ENCODE measurements at regions not wholly inside any gene's neighbourhood (a gene's known extent, or its start where the extent isn't known, plus 50 kb on each side); places are given as distances from the start of the nearest gene placed in this dataset.

DNA sequence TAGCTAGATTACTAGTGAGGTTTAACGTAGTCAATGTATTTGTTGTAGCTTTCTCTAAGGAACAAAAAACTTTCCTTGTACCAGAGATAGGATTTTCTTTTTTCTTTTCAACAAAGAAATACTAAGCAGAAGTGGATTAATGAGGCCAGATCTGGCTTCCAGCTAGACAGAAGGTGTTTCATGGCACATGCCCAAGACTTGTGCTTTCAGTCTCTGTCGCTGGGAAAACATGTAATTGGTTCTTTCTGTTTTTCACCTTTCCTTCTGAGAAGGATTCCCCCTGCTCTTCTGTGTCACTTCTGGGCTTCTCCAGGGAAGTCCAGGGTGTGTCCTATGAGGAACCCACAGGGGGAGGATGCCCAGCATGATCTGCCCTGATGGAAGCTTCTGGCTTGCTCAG is 492.2 kb downstream of the CCSER2 start:
- Mint-ChIP-seq H3K36me3 (ENCODE audit: low read depth) (no peaks in the 10 kb centered on the region), H3K27me3 (ENCODE audit: low read depth, poor library complexity) (peaks cover 13% of the 10 kb centered on the region), H3K27ac (no peak overlapping the region), H3K4me3 (no peak overlapping the region), H3K9me3 (no peaks in the 10 kb centered on the region), H3K4me1 (peaks cover 21% of the 10 kb centered on the region)
- DNase-seq: no peak
- no peak for TF ChIP-seq CTCF (IDR thresholded peaks at IDR 0.05)

DNA sequence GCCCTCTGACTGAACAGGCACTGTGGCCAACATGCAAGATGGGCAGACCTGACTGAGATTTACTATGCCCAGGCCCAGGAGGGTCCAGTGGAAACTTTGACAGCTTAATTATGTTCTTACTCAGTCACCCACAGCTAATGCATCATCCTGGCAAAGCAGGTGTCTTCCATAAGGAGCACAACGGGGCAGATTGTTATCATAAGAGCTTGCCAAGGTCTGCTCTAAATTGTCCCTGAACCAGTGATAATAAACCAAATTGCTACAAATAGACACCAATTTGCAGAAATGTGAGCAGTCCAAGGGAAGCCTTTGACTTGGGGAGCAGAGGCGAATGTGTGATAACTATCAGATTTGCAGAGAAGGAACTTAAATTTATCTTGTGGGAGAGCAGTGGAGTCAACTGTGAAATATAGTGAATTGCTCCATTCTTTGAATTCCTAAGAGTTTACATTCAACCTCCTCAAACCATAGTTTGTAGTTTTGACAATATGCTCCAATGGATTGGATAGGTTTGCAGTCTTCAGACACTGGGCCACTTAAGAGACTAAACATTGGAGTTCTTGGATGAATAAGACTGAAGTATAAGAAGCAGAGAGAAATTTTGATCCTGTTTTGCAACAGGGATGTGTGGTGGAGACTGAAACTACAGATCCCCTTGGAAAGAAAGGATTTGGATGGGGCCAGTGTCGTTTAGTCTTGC is 494.7 kb downstream of the CCSER2 start:
- Mint-ChIP-seq H3K27me3 (ENCODE audit: low read depth, poor library complexity) (peaks cover 20% of the 10 kb centered on the region), H3K27ac (no peak overlapping the region), H3K9me3 (no peaks in the 10 kb centered on the region), H3K36me3 (ENCODE audit: low read depth) (no peaks in the 10 kb centered on the region), H3K4me1 (peaks cover 33% of the 10 kb centered on the region), H3K4me3 (no peak overlapping the region)
- TF ChIP-seq CTCF (IDR thresholded peaks at IDR 0.05): no peak
- no peak for DNase-seq

GRCh38 chr10:84824525-84824924 is 496.1 kb downstream of the CCSER2 start:
- Mint-ChIP-seq H3K27ac (no peak overlapping the region), H3K4me3 (no peak overlapping the region), H3K36me3 (ENCODE audit: low read depth) (no peaks in the 10 kb centered on the region), H3K27me3 (ENCODE audit: low read depth, poor library complexity) (peaks cover 15% of the 10 kb centered on the region), H3K4me1 (peaks cover 41% of the 10 kb centered on the region), H3K9me3 (no peaks in the 10 kb centered on the region)
- TF ChIP-seq CTCF (IDR thresholded peaks at IDR 0.05): no peak
- no peak for DNase-seq

GRCh38 chr10:84825330-84825729 is 496.9 kb downstream of the CCSER2 start:
- H3K36me3 Mint-ChIP-seq (ENCODE audit: low read depth): no peaks in the 10 kb centered on the region
- no peak overlapping the region for H3K4me3 Mint-ChIP-seq
- H3K4me1 Mint-ChIP-seq: peaks cover 49% of the 10 kb centered on the region
- H3K9me3 Mint-ChIP-seq: no peaks in the 10 kb centered on the region
- no peak overlapping the region for H3K27ac Mint-ChIP-seq
- no peak for DNase-seq
- H3K27me3 Mint-ChIP-seq (ENCODE audit: low read depth, poor library complexity): peaks cover 15% of the 10 kb centered on the region
- no peak for TF ChIP-seq CTCF (IDR thresholded peaks at IDR 0.05)

- TF ChIP-seq CTCF (IDR thresholded peaks at IDR 0.05): no peak
- Mint-ChIP-seq H3K36me3 (ENCODE audit: low read depth) (no peaks in the 10 kb centered on the region), H3K4me3 (no peak overlapping the region), H3K27me3 (ENCODE audit: low read depth, poor library complexity) (peaks cover 11% of the 10 kb centered on the region), H3K9me3 (no peaks in the 10 kb centered on the region), H3K4me1 (peaks cover 62% of the 10 kb centered on the region), H3K27ac (no peak overlapping the region)
- no peak for DNase-seq
Measured at GRCh38 chr10:84826704-84827103, 498.3 kb downstream of the CCSER2 start.

DNA sequence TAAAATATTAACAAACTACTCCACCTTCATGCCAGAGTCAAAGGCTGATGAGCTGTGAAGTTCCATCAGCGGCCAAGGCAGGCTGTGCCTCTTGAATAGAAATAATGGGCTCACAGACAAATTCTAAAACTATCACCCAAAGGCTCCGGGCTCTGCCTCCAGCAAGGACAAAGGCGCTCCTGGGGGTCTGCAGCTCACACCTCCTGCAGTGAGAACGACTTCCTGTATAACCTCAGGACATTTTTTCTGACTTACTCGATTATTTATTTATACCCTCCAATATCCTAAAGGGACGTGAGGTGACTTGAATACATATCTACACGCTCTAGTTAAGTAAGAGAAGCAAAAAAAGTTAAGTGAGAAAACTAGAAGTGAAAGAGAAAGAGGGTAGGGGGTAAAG is 500.7 kb downstream of the CCSER2 start:
- no peak overlapping the region for H3K4me3 Mint-ChIP-seq
- peaks cover 7% of the 10 kb centered on the region for H3K27me3 Mint-ChIP-seq (ENCODE audit: low read depth, poor library complexity)
- H3K4me1 Mint-ChIP-seq: peaks cover 50% of the 10 kb centered on the region
- no peaks in the 10 kb centered on the region for H3K36me3 Mint-ChIP-seq (ENCODE audit: low read depth)
- no peak for TF ChIP-seq CTCF (IDR thresholded peaks at IDR 0.05)
- H3K9me3 Mint-ChIP-seq: no peaks in the 10 kb centered on the region
- no peak overlapping the region for H3K27ac Mint-ChIP-seq
- no peak for DNase-seq
